Lung (tissue), 11 donors: ENCODE measurements at regions not wholly inside any gene's neighbourhood (a gene's known extent, or its start where the extent isn't known, plus 50 kb on each side); places are given as distances from the start of the nearest gene placed in this dataset.

Experiments used
- ATAC-seq: fragments of 200-7000 bp; cut with Tn5 transposase; one replicate; pipeline ENCODE4 v1.9.1; 2020; ENCODE audit warnings: moderate number of reproducible peaks; ENCODE audit not compliant: insufficient read depth, low FRiP score
- DNase-seq, 3 donors: peaks; one replicate each; pipeline ENCODE4 v3.0.0-alpha.2; 2013 to 2017
- H3K27ac ChIP-seq, 2 donors: one replicate each; pipeline ENCODE4 v1.5.1; 2013; ENCODE audit warnings: mild to moderate bottlenecking in 2 of 2, moderate library complexity in 2 of 2, control low read depth in 1 of 2, inconsistent platforms in 1 of 2, low read depth in 1 of 2, low read length in 1 of 2
- H3K27me3 ChIP-seq, 3 donors: one replicate each; pipeline ENCODE4 v1.5.1; 2013; ENCODE audit warnings: low read length in 2 of 3; ENCODE audit not compliant: control insufficient read depth in 3 of 3, insufficient read depth in 3 of 3
- H3K36me3 ChIP-seq, 4 donors: one replicate each; pipeline ENCODE4 v1.5.1; 2013; ENCODE audit warnings: low read length in 4 of 4, mild to moderate bottlenecking in 1 of 4, moderate library complexity in 1 of 4; ENCODE audit not compliant: control insufficient read depth in 4 of 4, insufficient read depth in 4 of 4
- H3K4me1 ChIP-seq, 5 donors: one replicate each; pipeline ENCODE4 v1.5.1; 2013; ENCODE audit warnings: low read length in 5 of 5, mild to moderate bottlenecking in 2 of 5, moderate library complexity in 1 of 5; ENCODE audit not compliant: control insufficient read depth in 5 of 5, insufficient read depth in 5 of 5
- H3K4me3 ChIP-seq: one replicate; pipeline ENCODE4 v1.5.1; 2013; ENCODE audit warnings: mild to moderate bottlenecking, control low read depth, moderate library complexity
- H3K9ac ChIP-seq, 2 donors: one replicate each; pipeline ENCODE4 v1.5.1; 2013; ENCODE audit warnings: low read length in 2 of 2, control low read depth in 1 of 2; ENCODE audit not compliant: insufficient read depth in 1 of 2
- H3K9me3 ChIP-seq, 4 donors: one replicate each; pipeline ENCODE4 v1.5.1; 2013; ENCODE audit warnings: low read length in 3 of 4, mild to moderate bottlenecking in 1 of 4, moderate library complexity in 1 of 4; ENCODE audit not compliant: control insufficient read depth in 4 of 4, insufficient read depth in 3 of 4
- WGBS, 2 donors: extraction: QIAGEN DNeasy Blood & Tissue Kit; methylation state at CpG; one replicate each; pipeline ENCODE4 v1.1.7; 2013; 5-methylcytosine and 5-hydroxymethylcytosine counted together
- TF ChIP-seq, protein P1 (sequence below): IDR thresholded peaks from 2 replicates; pipeline ENCODE4 v1.5.1; 2012; ENCODE audit warnings: mild to moderate bottlenecking; ENCODE audit errors: control extremely low read depth, extremely low read depth
- donor health status: control.
- donor health status: control.
- donor health status: Bipolar disorder and iron deficiency.
- donor health status: healthy.
- donor health status: DM: yes; HTN: yes; CAD: no.

DNA sequence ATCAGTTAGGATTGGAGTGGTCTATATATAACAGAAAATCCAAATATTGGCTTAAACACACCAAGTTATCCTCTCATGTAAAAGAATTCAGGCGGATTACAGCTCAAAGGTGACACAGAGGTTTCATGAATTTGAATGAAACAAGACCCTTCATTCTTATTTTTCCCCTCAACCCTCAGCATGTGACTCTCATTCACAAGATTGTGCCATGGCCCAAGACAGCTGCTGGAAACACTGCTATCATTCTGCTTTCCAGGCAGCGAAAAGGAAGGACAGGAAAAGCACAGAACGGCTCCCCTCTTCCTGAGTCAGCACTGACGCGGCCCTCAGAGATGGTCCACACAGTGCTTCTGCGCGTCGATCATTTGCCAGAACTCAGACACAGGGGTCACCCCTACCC lies 891.0 kb upstream of the FRG1 start:
- Histone ChIP-seq H3K27me3 (no peaks in the 10 kb centered on the region), H3K27ac (no peak overlapping the region), H3K9me3 (no peaks in the 10 kb centered on the region), H3K36me3 (no peaks in the 10 kb centered on the region), H3K9ac (no peak overlapping the region), H3K4me1 (no peaks in the 10 kb centered on the region), H3K4me3 (no peak overlapping the region)
- TF ChIP-seq, protein P1, sequence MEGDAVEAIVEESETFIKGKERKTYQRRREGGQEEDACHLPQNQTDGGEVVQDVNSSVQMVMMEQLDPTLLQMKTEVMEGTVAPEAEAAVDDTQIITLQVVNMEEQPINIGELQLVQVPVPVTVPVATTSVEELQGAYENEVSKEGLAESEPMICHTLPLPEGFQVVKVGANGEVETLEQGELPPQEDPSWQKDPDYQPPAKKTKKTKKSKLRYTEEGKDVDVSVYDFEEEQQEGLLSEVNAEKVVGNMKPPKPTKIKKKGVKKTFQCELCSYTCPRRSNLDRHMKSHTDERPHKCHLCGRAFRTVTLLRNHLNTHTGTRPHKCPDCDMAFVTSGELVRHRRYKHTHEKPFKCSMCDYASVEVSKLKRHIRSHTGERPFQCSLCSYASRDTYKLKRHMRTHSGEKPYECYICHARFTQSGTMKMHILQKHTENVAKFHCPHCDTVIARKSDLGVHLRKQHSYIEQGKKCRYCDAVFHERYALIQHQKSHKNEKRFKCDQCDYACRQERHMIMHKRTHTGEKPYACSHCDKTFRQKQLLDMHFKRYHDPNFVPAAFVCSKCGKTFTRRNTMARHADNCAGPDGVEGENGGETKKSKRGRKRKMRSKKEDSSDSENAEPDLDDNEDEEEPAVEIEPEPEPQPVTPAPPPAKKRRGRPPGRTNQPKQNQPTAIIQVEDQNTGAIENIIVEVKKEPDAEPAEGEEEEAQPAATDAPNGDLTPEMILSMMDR = no peak
- DNase-seq (no peak), ATAC-seq (no peak)
- WGBS, 2 donors = 63 to 66% methylated on average over 8 of the region's 8 CpGs

DNA sequence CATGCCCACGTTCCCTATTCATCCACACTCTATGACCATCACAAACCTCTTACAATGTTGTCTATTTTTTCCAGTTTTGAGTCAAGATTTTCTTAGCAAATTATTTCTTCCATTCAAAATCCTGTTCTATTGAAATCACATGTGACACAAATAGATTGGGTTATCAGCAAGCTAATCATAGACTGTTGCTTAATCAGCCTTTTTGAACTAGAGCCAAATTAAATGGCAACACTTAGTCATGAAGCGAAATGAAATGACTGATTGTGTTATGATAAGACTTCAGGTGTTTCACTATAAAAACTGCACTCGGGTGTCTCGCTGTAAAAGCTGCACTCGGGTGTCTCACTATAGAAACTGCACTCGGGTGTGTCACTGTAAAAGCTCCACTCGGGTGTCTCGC lies 890.0 kb upstream of the FRG1 start:
- Histone ChIP-seq H3K9ac (no peak overlapping the region), H3K27ac (no peak overlapping the region), H3K9me3 (peaks cover 0 to under 1% (median 0%) of the 10 kb centered on the region in 4 donors), H3K4me1 (no peaks in the 10 kb centered on the region), H3K36me3 (no peaks in the 10 kb centered on the region), H3K27me3 (no peaks in the 10 kb centered on the region), H3K4me3 (no peak overlapping the region)
- no peak for ATAC-seq
- TF ChIP-seq, protein P1 = no peak
- 56 to 81% methylated on average over 8 of the region's 8 CpGs for WGBS, 2 donors
- DNase-seq = no peak

DNA sequence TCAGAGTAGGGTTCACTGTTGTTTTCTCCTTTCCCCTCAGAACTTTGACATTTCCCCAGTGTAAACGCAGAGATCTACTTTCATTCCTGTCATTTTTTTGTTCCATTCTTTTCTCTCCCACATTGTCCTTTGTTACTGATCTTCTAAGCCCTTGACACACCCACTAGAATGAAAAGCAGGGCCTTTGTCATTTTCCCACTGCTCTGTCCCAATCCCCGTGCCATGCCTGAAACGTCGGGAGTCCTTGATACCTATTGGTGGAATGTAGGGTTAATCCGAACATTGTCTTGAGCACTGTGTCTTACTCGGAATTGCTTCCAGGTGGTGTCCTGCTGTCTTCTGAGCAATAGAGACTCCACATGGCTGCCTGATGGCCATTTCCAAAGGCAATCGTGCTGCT lies 887.1 kb upstream of the FRG1 start:
- no peaks in the 10 kb centered on the region for H3K36me3 ChIP-seq
- no peak overlapping the region for H3K9ac ChIP-seq
- H3K4me1 ChIP-seq = no peaks in the 10 kb centered on the region
- H3K9me3 ChIP-seq = peaks cover 0 to 4% (median 0%) of the 10 kb centered on the region in 4 donors
- H3K4me3 ChIP-seq = no peak overlapping the region
- no peak overlapping the region for H3K27ac ChIP-seq
- no peak for ATAC-seq
- no peak for DNase-seq
- no peaks in the 10 kb centered on the region for H3K27me3 ChIP-seq
- TF ChIP-seq, protein P1 = no peak
- WGBS, 2 donors = 86 to 88% methylated on average over 7 of the region's 7 CpGs

DNA sequence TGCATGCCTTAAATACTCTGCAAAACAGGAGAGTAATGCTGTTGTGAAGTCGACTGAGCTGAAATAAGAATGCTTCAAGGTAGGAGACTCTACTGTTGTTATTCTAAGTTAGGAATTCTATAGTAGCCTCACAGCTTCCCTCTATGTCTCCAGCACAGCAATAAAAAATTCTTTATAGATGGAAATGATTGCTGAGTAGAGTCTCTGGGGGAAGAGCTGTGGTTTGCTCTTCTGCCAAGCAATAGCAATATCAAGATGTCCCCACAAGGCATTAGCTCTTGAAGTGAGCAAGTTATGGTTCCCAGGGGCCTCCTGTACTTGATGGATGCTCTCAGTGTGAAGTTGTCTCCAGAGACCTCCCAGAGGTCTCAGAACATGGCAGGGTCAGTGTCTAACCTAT lies 880.6 kb upstream of the FRG1 start:
- ATAC-seq (no peak), DNase-seq (no peak)
- WGBS, 2 donors = 45 to 50% methylated on average over 1 of the region's 1 CpG
- H3K9me3 ChIP-seq = peaks cover 0 to 12% (median 1%) of the 10 kb centered on the region in 4 donors
- no peaks in the 10 kb centered on the region for H3K27me3 ChIP-seq
- H3K27ac ChIP-seq = no peak overlapping the region
- H3K4me3 ChIP-seq = no peak overlapping the region
- TF ChIP-seq, protein P1 = no peak
- no peaks in the 10 kb centered on the region for H3K36me3 ChIP-seq
- no peaks in the 10 kb centered on the region for H3K4me1 ChIP-seq
- H3K9ac ChIP-seq = no peak overlapping the region
